ENCODE measurements at regions not wholly inside any gene's neighbourhood (a gene's known extent, or its start where the extent isn't known, plus 50 kb on each side); places are given as distances from the start of the nearest gene placed in this dataset.

DNA sequence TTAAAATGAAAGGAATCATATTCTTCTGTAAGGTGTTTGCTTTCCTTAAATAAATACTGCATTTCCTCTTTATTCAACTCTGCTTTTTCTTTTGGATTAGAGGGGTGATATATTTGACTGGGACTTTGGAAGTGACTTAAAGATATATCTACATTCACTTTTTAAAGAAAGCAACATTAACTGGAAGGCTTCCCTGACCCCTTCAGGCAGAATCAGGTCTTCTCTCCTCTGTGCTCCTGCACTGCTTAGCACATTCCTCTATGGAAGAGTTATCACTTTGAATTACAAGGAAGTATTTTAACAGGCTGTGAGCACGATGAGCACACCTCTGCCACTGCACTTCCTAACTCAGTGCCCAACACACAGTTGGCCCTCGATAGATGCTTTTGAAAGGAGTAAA lies 59.2 kb upstream of the POU3F2 start:
- no peak for TF ChIP-seq CTCF (IDR thresholded peaks at IDR 0.05; ENCODE audit: low read depth, low read length)
- H3K4me3 ChIP-seq (ENCODE audit: low read depth, low read length), result no peak overlapping the region
- no peaks in the 10 kb centered on the region; the same call in 1 of the 2 replicates for H3K27me3 ChIP-seq
- H3K9me3 ChIP-seq, result no peaks in the 10 kb centered on the region
- no peaks in the 10 kb centered on the region for H3K36me3 ChIP-seq
- DNase-seq, result no peak
- H3K4me1 ChIP-seq, result no peaks in the 10 kb centered on the region

DNA sequence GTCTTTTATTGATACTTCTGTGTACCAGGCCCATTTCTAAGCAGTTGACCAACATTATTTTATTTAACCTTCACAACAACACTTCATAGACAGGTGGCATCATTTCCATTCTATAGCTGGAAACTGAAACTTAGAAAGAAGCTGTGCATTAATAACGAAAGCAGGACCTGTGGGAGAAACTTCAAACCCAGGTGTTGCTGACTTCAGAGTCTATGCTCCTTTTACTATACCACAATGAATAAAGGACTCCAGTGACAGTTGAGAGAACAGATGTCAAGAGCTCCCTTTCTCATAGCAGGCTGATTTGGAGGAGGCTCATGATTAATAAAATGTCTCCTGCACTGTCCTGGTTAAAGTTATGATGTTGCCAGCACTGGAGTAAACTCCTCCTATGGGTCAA lies 56.6 kb upstream of the POU3F2 start:
- DNase-seq, result no peak
- H3K9me3 ChIP-seq, result no peaks in the 10 kb centered on the region
- no peaks in the 10 kb centered on the region for H3K36me3 ChIP-seq
- no peak overlapping the region for H3K4me3 ChIP-seq (ENCODE audit: low read depth, low read length)
- no peak for TF ChIP-seq CTCF (IDR thresholded peaks at IDR 0.05; ENCODE audit: low read depth, low read length)
- no peaks in the 10 kb centered on the region; the same call in 1 of the 2 replicates for H3K27me3 ChIP-seq
- H3K4me1 ChIP-seq, result no peaks in the 10 kb centered on the region

GRCh38 chr6:98779618-98780017 lies 54.8 kb upstream of the POU3F2 start:
- no peaks in the 10 kb centered on the region for H3K36me3 ChIP-seq
- H3K4me1 ChIP-seq, result no peaks in the 10 kb centered on the region

GRCh38 chr6:98782772-98783171 lies 51.6 kb upstream of the POU3F2 start:
- Histone ChIP-seq H3K4me3 (ENCODE audit: low read depth, low read length) (no peak overlapping the region), H3K9me3 (no peaks in the 10 kb centered on the region), H3K27me3 (peaks cover 9% of the 10 kb centered on the region), H3K4me1 (no peaks in the 10 kb centered on the region), H3K36me3 (no peaks in the 10 kb centered on the region)
- no peak for DNase-seq
- no peak for TF ChIP-seq CTCF (IDR thresholded peaks at IDR 0.05; ENCODE audit: low read depth, low read length)

More at GRCh38 chr6:98779618-98780017, 54.8 kb upstream of the POU3F2 start:
- TF ChIP-seq CTCF (IDR thresholded peaks at IDR 0.05; ENCODE audit: low read depth, low read length), result no peak
- H3K4me3 ChIP-seq (ENCODE audit: low read depth, low read length), result no peak overlapping the region
- no peak for DNase-seq
- no peaks in the 10 kb centered on the region; the same call in 1 of the 2 replicates for H3K27me3 ChIP-seq
- no peaks in the 10 kb centered on the region for H3K9me3 ChIP-seq

DNA sequence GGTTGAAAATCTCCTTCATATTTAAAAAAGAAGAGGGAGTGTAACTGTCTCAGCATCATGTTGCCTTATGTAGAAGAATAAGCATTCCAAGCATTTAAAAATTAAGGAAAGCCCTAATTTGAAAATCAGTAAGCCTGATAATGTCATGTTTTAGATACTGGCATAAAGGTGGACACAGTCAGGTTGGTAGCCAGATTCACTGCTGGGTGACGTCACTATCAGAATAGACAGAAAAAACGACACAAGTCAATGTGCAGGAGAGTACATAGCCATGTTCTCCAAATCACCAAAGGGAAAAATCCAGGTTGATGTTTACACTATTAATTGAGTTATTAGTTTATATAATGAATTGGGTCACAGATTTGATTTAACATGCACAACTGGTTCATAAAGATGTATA lies 50.8 kb upstream of the POU3F2 start:
- no peaks in the 10 kb centered on the region for H3K9me3 ChIP-seq
- H3K4me1 ChIP-seq, result no peaks in the 10 kb centered on the region
- DNase-seq, result no peak
- TF ChIP-seq CTCF (IDR thresholded peaks at IDR 0.05; ENCODE audit: low read depth, low read length), result no peak
- no peaks in the 10 kb centered on the region for H3K36me3 ChIP-seq
- no peak overlapping the region for H3K4me3 ChIP-seq (ENCODE audit: low read depth, low read length)
- peaks cover 17% of the 10 kb centered on the region for H3K27me3 ChIP-seq
